ENCODE measurements at regions not wholly inside any gene's neighbourhood (a gene's known extent, or its start where the extent isn't known, plus 50 kb on each side); places are given as distances from the start of the nearest gene placed in this dataset.

- no peak for DNase-seq (ENCODE audit: low spot score)
Measured at GRCh38 chr2:8406271-8406670, 275.6 kb upstream of the ID2 start.

GRCh38 chr2:8407332-8407731, 274.5 kb upstream of the ID2 start:
- no peak for DNase-seq (ENCODE audit: low spot score)

GRCh38 chr2:8408560-8409460, 273.0 kb upstream of the ID2 start:
- no peak for DNase-seq (ENCODE audit: low spot score)

GRCh38 chr2:8409461-8410260, 272.2 kb upstream of the ID2 start:
- no peak for DNase-seq (ENCODE audit: low spot score)

GRCh38 chr2:8412082-8412481, 269.8 kb upstream of the ID2 start:
- peak; percentile 25 for DNase-seq (ENCODE audit: low spot score)

- DNase-seq (ENCODE audit: low spot score), result no peak
Measured at GRCh38 chr2:8412586-8412985, 269.3 kb upstream of the ID2 start.

GRCh38 chr2:8413589-8414135, 268.2 kb upstream of the ID2 start:
- peak; percentile 57 for DNase-seq (ENCODE audit: low spot score)

GRCh38 chr2:8414946-8415879, 266.6 kb upstream of the ID2 start:
- DNase-seq (ENCODE audit: low spot score), result no peak

- no peak for DNase-seq (ENCODE audit: low spot score)
Measured at GRCh38 chr2:8416001-8416571, 265.8 kb upstream of the ID2 start.

- DNase-seq (ENCODE audit: low spot score), result no peak
Measured at GRCh38 chr2:8416849-8417832, 264.7 kb upstream of the ID2 start.

- DNase-seq (ENCODE audit: low spot score), result no peak
Measured at GRCh38 chr2:8418721-8419120, 263.1 kb upstream of the ID2 start.

GRCh38 chr2:8421658-8422449, 260.0 kb upstream of the ID2 start:
- DNase-seq (ENCODE audit: low spot score), result no peak

GRCh38 chr2:8422450-8422800, 259.4 kb upstream of the ID2 start:
- no peak for DNase-seq (ENCODE audit: low spot score)

GRCh38 chr2:8424997-8425900, 256.6 kb upstream of the ID2 start:
- no peak for DNase-seq (ENCODE audit: low spot score)

GRCh38 chr2:8426550-8426949, 255.3 kb upstream of the ID2 start:
- DNase-seq (ENCODE audit: low spot score), result no peak

- DNase-seq (ENCODE audit: low spot score), result no peak
Measured at GRCh38 chr2:8427211-8427610, 254.6 kb upstream of the ID2 start.

- DNase-seq (ENCODE audit: low spot score), result no peak
Measured at GRCh38 chr2:8430628-8431027, 251.2 kb upstream of the ID2 start.

- DNase-seq (ENCODE audit: low spot score), result no peak
Measured at GRCh38 chr2:8431446-8432125, 250.3 kb upstream of the ID2 start.

All from HuH-7.5 (cell line).